Spleen (tissue), 11 donors: ENCODE measurements at regions not wholly inside any gene's neighbourhood (a gene's known extent, or its start where the extent isn't known, plus 50 kb on each side); places are given as distances from the start of the nearest gene placed in this dataset.

ENCODE experiments used
- DNase-seq: peaks from one replicate; pipeline ENCODE4 v3.0.0-alpha.2; 2020
- H3K27ac ChIP-seq, 8 donors: fragments of 200-600 bp; sonication (generic) in 7 of 8; 1 replicate in 4 of 8; 2 replicates in 4 of 8; pipeline versions ENCODE4 v1.5.0 to v1.8.0; 2016 to 2021; ENCODE audit warnings: inconsistent platforms in 4 of 8, mild to moderate bottlenecking in 4 of 8, moderate library complexity in 1 of 8
- H3K27me3 ChIP-seq, 7 donors: fragments of 200-600 bp; sonication (generic) in 6 of 7; replicated peaks in 1 of 7; 1 replicate in 4 of 7; 2 replicates in 3 of 7; pipeline versions ENCODE4 v1.5.0 to v1.8.0; 2016 to 2021; ENCODE audit warnings: inconsistent platforms in 3 of 7, mild to moderate bottlenecking in 1 of 7
- H3K36me3 ChIP-seq, 6 donors: fragments of 200-600 bp; sonication (generic) in 5 of 6; 1 replicate in 4 of 6; 2 replicates in 2 of 6; pipeline versions ENCODE4 v1.5.0 to v1.8.0; 2016 to 2021; ENCODE audit warnings: inconsistent platforms in 2 of 6
- H3K4me1 ChIP-seq, 6 donors: fragments of 200-600 bp; sonication (generic) in 5 of 6; 1 replicate in 3 of 6; 2 replicates in 3 of 6; pipeline versions ENCODE4 v1.5.0 to v1.8.0; 2016 to 2021; ENCODE audit warnings: inconsistent platforms in 3 of 6
- H3K4me3 ChIP-seq, 8 donors: fragments of 200-600 bp; sonication (generic) in 7 of 8; 1 replicate in 4 of 8; 2 replicates in 4 of 8; pipeline versions ENCODE4 v1.5.0 to v1.8.0; 2016 to 2021; ENCODE audit warnings: inconsistent platforms in 4 of 8, mild to moderate bottlenecking in 4 of 8, moderate library complexity in 2 of 8
- H3K9me3 ChIP-seq, 8 donors: fragments of 200-600 bp; sonication (generic) in 7 of 8; 1 replicate in 4 of 8; 2 replicates in 4 of 8; pipeline versions ENCODE4 v1.5.0 to v1.8.0; 2016 to 2021; ENCODE audit warnings: inconsistent platforms in 4 of 8
- CTCF ChIP-seq, 11 experiments: fragments of 200-600 bp in 7 of 11; fragments of 450-650 bp in 4 of 11; sonication (generic) in 4 of 11; IDR thresholded peaks in 8 of 11; conservative IDR thresholded peaks in 3 of 11; 1 replicate in 7 of 11; 2 replicates in 4 of 11; pipeline versions ENCODE4 v1.4.0 to v1.8.0; 2016 to 2021; ENCODE audit warnings: antibody characterized with exemption in 11 of 11, inconsistent platforms in 4 of 11, mild to moderate bottlenecking in 1 of 11
- POLR2A ChIP-seq, 3 donors: fragments of 450-650 bp; IDR thresholded peaks; one replicate each; pipeline ENCODE4 v1.5.1; 2017; ENCODE audit warnings: antibody characterized with exemption in 3 of 3, mild to moderate bottlenecking in 1 of 3
- POLR2AphosphoS5 ChIP-seq, 3 donors: sonication (generic); formaldehyde crosslinking; IDR thresholded peaks; one replicate each; pipeline ENCODE4 v1.5.1; 2017; ENCODE audit warnings: antibody characterized with exemption in 3 of 3
- WGBS, 5 donors: extraction: QIAGEN DNeasy Blood & Tissue Kit in 3 of 5; methylation state at CpG; one replicate each; pipeline versions ENCODE4 v1.1.5 to v1.1.7; 2013 to 2018; 5-methylcytosine and 5-hydroxymethylcytosine counted together
- intact Hi-C: fragments of 100-400 bp; cut with DNase I; formaldehyde crosslinking; loops from one replicate; pipeline ENCODE4 v1.15.0; 2023; ENCODE audit warnings: low total_unique reads
- donor health status: healthy with polysubstance abuse.
- donor health status: DM: no; HTN: no; CAD: no; lungs with moderate emphysema.
- donor health status: DM: no; HTN: no; CAD: no.
- donor health status: Bipolar disorder and iron deficiency.
- donor health status: healthy.
- donor health status: DM: no; HTN: no; CAD: no.
- donor health status: DM: yes; HTN: yes; CAD: no.

GRCh38 chr2:8614646-8615045 is 67.2 kb upstream of the ID2 start:
- Histone ChIP-seq H3K9me3 (peaks cover 0 to 4% (median 0%) of the 10 kb centered on the region in 8 donors), H3K4me3 (no peak overlapping the region), H3K36me3 (no peaks in the 10 kb centered on the region), H3K27ac (no peak overlapping the region), H3K27me3 (no peaks in the 10 kb centered on the region), H3K4me1 (no peaks in the 10 kb centered on the region)
- intact Hi-C loops = no loop called here
- WGBS, 5 donors = 83 to 99% (median 88%) methylated on average over 4 of the region's 4 CpGs
- TF ChIP-seq POLR2A (IDR thresholded peaks at IDR 0.05) (no peak), CTCF (IDR thresholded peaks at IDR 0.05 in 8 of 11, conservative IDR thresholded peaks at IDR 0.05 in 3 of 11) (no peak), POLR2AphosphoS5 (IDR thresholded peaks at IDR 0.05) (no peak)
- no peak for DNase-seq

GRCh38 chr2:8615252-8615575 is 66.6 kb upstream of the ID2 start:
- DNase-seq = no peak
- Histone ChIP-seq H3K27me3 (no peaks in the 10 kb centered on the region), H3K9me3 (peaks cover 0 to 4% (median 0%) of the 10 kb centered on the region in 8 donors), H3K4me3 (no peak overlapping the region), H3K36me3 (no peaks in the 10 kb centered on the region), H3K4me1 (no peaks in the 10 kb centered on the region), H3K27ac (no peak overlapping the region)
- WGBS, 5 donors = 86 to 95% (median 92%) methylated on average over 6 of the region's 6 CpGs
- TF ChIP-seq POLR2AphosphoS5 (IDR thresholded peaks at IDR 0.05) (no peak), CTCF (IDR thresholded peaks at IDR 0.05 in 8 of 11, conservative IDR thresholded peaks at IDR 0.05 in 3 of 11) (no peak), POLR2A (IDR thresholded peaks at IDR 0.05) (no peak)
- intact Hi-C loops = no loop called here

DNA sequence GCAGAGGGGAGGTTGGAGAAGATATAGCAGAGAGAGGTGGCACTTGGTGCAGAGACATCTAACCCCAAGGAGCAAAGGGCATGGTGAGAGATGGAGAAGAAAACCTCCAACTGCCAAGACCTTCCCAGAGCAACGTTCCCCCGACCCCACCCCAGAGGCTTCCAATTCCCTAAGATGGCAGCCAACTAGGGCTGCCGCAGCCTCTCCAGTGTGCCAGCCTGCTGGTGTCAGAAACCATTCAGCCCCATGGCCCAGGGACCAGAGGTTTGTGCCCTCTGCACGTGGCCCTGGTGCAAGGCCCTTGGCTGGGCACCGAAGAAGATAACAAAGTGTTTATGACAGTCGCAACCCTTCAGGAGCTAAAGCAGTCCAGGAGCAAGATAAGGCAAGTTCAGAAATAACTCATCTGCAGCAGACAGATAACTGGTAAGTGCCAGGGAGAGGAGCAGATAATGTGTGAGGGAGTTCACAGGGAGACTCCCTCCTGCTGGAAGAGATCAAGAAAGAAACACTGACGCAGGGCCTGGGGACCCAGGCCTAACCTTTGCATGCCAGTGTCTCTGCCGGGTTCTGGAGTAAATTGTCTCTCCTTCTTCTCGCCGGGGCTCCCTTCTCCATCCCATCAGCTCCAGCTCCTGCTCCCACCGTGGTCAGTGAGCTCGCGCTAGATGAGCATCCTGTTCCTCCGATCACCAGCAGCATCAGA is 66.1 kb upstream of the ID2 start:
- 88 to 93% (median 92%) methylated on average over 14 of the region's 14 CpGs for WGBS, 5 donors
- Histone ChIP-seq H3K9me3 (peaks cover 0 to 4% (median 0%) of the 10 kb centered on the region in 8 donors), H3K36me3 (no peaks in the 10 kb centered on the region), H3K27me3 (no peaks in the 10 kb centered on the region), H3K27ac (no peak overlapping the region), H3K4me1 (no peaks in the 10 kb centered on the region), H3K4me3 (no peak overlapping the region)
- intact Hi-C loops = no loop called here
- DNase-seq = no peak
- TF ChIP-seq POLR2A (IDR thresholded peaks at IDR 0.05) (no peak), POLR2AphosphoS5 (IDR thresholded peaks at IDR 0.05) (no peak), CTCF (IDR thresholded peaks at IDR 0.05 in 8 of 11, conservative IDR thresholded peaks at IDR 0.05 in 3 of 11) (no peak)

DNA sequence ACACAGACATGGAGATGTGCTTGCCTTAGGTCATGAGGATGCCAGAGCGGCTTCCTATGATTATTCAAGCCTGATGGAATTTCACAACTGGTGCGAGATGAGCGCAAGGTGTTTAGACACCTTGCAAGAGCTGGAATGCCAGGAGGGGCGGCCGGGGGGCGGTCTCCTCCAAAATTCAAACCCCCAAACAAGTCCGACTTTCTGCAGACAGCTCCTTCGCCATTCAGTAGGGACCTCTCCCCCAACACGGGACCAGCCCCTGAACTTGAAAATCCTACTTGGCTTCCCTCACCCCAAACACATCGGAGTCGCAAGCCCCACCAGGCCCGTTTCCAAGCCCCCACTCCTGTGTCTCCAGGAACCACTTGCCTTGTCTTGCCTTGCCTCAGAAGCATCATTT is 64.8 kb upstream of the ID2 start:
- WGBS, 5 donors = 90 to 98% (median 93%) methylated on average over 12 of the region's 12 CpGs
- TF ChIP-seq CTCF (IDR thresholded peaks at IDR 0.05 in 8 of 11, conservative IDR thresholded peaks at IDR 0.05 in 3 of 11) (no peak), POLR2AphosphoS5 (IDR thresholded peaks at IDR 0.05) (no peak), POLR2A (IDR thresholded peaks at IDR 0.05) (no peak)
- no peak for DNase-seq
- H3K4me3 ChIP-seq = no peak overlapping the region
- no peaks in the 10 kb centered on the region for H3K36me3 ChIP-seq
- no peaks in the 10 kb centered on the region for H3K9me3 ChIP-seq
- H3K27ac ChIP-seq = no peak overlapping the region
- H3K27me3 ChIP-seq = no peaks in the 10 kb centered on the region
- H3K4me1 ChIP-seq = peaks cover 0 to 6% (median 0%) of the 10 kb centered on the region in 6 donors
- intact Hi-C loops = no loop called here
